PFSK-1 (cell line): ENCODE measurements at regions not wholly inside any gene's neighbourhood (a gene's known extent, or its start where the extent isn't known, plus 50 kb on each side); places are given as distances from the start of the nearest gene placed in this dataset.

ENCODE experiments used
- FOXP2 ChIP-seq: optimal IDR thresholded peaks from 2 replicates; pipeline ENCODE3; 2011; ENCODE audit warnings: borderline replicate concordance, control low read depth, inconsistent platforms; ENCODE audit not compliant: insufficient read depth; ENCODE audit errors: extremely low read length, extremely low read depth
- POLR2AphosphoS5 ChIP-seq: IDR thresholded peaks from 2 replicates; pipeline ENCODE4 v1.6.1; 2012; ENCODE audit warnings: low read depth, mild to moderate bottlenecking, control low read depth, low read length, moderate library complexity
- SIN3A ChIP-seq: IDR thresholded peaks from 2 replicates; pipeline ENCODE4 v1.6.1; 2012; ENCODE audit warnings: mild to moderate bottlenecking, low read length, moderate library complexity, borderline replicate concordance; ENCODE audit not compliant: insufficient read depth
- TAF1 ChIP-seq: IDR thresholded peaks from 2 replicates; pipeline ENCODE4 v1.6.1; 2012; ENCODE audit warnings: low read length, control low read depth, borderline replicate concordance; ENCODE audit not compliant: insufficient read depth
- TF ChIP-seq, protein P1 (sequence below), 2 experiments: IDR thresholded peaks; 2 replicates each; pipeline versions ENCODE4 v1.6.1 to v1.8.0; 2011 to 2012; ENCODE audit warnings: low read depth in 2 of 2, low read length in 2 of 2, control low read depth in 1 of 2, inconsistent platforms in 1 of 2, mild to moderate bottlenecking in 1 of 2, moderate library complexity in 1 of 2; ENCODE audit not compliant: insufficient read depth in 1 of 2

GRCh38 chr6:82686719-82687118, 323.1 kb downstream of the TPBG start:
- TF ChIP-seq TAF1 (no peak), SIN3A (no peak), FOXP2 (no peak), POLR2AphosphoS5 (no peak)
- TF ChIP-seq, protein P1, sequence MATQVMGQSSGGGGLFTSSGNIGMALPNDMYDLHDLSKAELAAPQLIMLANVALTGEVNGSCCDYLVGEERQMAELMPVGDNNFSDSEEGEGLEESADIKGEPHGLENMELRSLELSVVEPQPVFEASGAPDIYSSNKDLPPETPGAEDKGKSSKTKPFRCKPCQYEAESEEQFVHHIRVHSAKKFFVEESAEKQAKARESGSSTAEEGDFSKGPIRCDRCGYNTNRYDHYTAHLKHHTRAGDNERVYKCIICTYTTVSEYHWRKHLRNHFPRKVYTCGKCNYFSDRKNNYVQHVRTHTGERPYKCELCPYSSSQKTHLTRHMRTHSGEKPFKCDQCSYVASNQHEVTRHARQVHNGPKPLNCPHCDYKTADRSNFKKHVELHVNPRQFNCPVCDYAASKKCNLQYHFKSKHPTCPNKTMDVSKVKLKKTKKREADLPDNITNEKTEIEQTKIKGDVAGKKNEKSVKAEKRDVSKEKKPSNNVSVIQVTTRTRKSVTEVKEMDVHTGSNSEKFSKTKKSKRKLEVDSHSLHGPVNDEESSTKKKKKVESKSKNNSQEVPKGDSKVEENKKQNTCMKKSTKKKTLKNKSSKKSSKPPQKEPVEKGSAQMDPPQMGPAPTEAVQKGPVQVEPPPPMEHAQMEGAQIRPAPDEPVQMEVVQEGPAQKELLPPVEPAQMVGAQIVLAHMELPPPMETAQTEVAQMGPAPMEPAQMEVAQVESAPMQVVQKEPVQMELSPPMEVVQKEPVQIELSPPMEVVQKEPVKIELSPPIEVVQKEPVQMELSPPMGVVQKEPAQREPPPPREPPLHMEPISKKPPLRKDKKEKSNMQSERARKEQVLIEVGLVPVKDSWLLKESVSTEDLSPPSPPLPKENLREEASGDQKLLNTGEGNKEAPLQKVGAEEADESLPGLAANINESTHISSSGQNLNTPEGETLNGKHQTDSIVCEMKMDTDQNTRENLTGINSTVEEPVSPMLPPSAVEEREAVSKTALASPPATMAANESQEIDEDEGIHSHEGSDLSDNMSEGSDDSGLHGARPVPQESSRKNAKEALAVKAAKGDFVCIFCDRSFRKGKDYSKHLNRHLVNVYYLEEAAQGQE (IDR thresholded peaks at IDR 0.05; ENCODE audit: insufficient read depth in 1 of 2, low read depth in 2 of 2, low read length in 2 of 2): no peak

GRCh38 chr6:82687855-82688254, 324.2 kb downstream of the TPBG start:
- TF ChIP-seq SIN3A: no peak
- TF ChIP-seq, protein P1 (IDR thresholded peaks at IDR 0.05; ENCODE audit: insufficient read depth in 1 of 2, low read depth in 2 of 2, low read length in 2 of 2): no peak
- TF ChIP-seq POLR2AphosphoS5: no peak

DNA sequence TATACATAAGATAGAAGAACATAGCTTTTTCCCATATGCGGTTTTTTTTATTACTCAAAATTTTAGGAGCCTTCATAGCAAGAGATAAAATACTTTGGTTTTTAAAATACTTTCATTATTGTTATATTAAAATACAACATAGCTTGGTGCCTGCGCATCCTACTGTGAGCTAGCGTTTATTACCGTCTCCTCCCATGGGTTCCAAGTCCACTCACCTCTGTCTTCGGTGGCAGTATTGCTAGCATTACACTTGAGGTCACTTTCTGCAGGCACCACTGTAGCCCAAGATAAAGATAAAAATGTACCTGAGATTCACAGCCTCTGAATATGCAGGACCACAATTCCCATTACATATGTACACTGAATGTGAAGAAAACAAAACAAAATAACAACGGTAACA, 326.7 kb downstream of the TPBG start:
- TF ChIP-seq FOXP2 (no peak), SIN3A (no peak), TAF1 (no peak), POLR2AphosphoS5 (no peak)
- TF ChIP-seq, protein P1 (IDR thresholded peaks at IDR 0.05; ENCODE audit: insufficient read depth in 1 of 2, low read depth in 2 of 2, low read length in 2 of 2): no peak

GRCh38 chr6:82691997-82692396, 328.4 kb downstream of the TPBG start:
- TF ChIP-seq FOXP2: no peak
- TF ChIP-seq POLR2AphosphoS5: no peak
- no peak for TF ChIP-seq SIN3A
- TF ChIP-seq TAF1: no peak
- TF ChIP-seq, protein P1 (IDR thresholded peaks at IDR 0.05; ENCODE audit: insufficient read depth in 1 of 2, low read depth in 2 of 2, low read length in 2 of 2): no peak

- TF ChIP-seq SIN3A (no peak), TAF1 (no peak)
Observed at GRCh38 chr6:82693094-82693493, 329.5 kb downstream of the TPBG start.
